8988T (cell line): ENCODE measurements at regions not wholly inside any gene's neighbourhood (a gene's known extent, or its start where the extent isn't known, plus 50 kb on each side); places are given as distances from the start of the nearest gene placed in this dataset.

Experiments
- DNase-seq: peaks from one replicate; pipeline ENCODE4 v3.0.0; 2011

DNA sequence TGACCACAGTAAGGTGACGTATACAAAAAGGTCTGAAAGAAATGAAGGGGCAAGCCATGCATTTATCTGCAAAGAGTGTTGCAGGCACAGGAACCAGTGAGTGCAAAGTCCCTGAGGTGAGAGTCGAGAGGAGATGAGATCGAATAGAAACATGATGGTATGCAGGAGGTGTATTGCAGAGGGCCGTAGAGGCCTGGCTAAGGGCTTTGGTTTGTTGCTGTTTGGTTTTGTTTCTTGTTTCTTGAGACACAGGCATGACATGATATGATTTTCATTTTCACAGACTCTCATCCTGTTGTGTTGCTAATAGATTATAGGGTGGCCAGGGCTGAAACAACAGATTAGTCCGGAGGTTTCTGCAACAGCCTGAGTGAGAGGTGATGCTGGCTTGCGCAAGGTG, 80.4 kb downstream of the HSPH1 start:
- DNase-seq, result no peak

DNA sequence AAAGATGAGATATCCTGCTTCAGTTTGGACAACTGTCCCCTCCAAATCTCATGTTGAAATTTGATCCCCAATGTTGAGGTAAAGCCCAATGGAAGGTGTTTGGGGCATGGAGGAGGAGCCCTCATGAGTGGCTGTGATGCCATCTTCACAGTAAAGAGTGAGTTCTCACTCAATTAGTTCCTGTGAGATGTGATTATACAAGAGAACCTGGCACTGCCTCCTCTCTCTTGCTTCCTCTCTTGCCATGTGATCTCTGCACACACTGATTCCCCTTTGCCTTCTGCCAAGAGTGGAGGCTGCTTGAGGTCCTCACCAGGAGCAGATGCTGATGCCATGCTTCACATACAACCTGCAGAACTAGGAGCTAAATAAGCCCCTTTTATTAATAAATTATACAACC, 86.9 kb downstream of the HSPH1 start:
- DNase-seq, result no peak

DNA sequence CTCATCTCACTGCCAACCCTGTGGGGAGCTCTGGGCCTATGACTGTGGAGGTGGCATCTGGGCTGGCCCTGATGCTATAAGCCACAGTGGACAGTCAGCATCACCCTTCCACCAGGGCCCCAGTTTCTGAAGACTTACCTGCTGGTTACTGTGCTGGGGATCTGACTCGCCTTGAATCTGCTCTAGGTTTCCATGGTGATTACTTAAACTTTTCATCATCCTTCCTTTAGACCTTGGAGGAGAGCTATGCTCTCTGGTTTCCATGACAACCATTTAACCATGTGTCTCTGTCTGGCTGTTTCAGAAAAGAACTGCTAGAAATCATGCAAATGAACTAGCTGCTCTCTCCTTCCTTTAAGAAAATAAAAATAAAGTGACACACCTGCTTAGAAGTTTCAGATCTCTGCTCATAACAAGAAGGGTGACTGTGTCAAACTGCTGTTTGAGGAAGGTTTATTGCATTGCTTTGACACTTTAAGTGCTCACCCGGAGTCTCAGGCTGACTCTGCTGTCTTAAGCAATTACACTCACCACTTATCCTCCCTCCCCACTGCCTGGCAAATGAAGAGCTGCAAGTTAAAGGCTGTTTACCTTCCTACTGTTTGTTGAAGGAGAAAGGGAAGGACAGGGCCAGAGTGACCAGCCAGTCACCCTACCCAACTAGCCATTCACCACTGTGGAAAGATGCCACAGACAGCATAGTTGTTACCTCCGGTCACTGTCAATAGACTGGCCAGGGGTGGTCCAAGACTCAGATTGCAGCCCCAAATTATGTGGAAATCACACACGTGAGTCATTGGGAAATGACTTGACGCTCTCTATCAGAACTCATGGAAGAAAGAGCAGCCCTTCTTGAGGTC, 87.6 kb downstream of the HSPH1 start:
- DNase-seq, result no peak

DNA sequence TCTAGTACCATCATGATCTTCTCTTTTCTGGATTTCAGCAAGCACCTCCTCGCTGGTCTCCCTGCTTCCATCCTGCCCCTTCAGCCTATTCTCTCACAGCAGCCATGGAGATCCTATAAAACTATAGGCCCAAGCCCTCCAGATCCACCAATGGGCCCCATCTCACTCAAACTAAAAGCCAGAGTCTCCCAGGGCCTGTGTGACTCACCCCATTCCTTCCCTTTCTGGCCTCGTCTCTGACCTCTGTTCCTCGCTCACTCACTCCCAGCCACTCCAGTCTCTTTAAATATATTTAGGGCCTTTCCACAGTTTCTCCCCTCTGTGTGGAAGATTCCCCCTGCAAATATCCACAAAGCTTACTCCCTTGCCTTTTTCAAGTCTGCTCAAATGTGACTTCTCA, 89.7 kb downstream of the HSPH1 start:
- no peak for DNase-seq

DNA sequence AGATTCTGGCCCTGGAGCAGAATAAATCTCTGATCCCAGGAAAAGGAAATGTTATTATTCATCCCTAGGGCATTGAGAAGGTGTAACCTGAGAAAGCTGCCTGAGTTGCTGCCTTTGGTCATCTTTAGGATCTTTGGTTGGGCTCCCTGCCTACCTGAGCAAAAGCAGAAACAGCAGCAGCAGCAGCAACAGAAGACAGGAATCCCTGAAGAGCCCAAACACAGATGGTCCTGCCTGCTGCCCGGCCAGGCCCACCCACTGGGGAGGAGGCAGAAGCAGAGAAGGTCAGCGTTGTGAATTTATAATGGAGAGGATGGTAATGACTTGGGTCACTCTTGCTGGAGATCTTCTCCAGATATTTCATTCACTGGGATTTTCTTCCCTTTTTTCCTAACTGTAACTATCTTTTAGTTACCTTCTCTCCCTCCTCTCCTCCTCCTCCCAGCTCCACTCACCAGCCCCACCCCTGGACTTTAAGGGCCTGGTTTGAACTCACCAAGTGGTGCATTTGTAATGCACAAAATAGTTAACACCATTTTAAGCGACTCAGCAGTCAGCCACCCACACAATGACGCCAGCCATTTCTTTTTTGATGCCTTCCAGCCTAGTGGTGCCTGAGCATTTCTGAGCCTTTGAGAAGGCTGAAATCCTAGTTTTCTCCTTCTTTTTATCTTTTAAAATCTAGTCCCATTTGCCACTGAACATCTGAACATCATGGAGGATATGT, 91.7 kb downstream of the HSPH1 start:
- no peak for DNase-seq

DNA sequence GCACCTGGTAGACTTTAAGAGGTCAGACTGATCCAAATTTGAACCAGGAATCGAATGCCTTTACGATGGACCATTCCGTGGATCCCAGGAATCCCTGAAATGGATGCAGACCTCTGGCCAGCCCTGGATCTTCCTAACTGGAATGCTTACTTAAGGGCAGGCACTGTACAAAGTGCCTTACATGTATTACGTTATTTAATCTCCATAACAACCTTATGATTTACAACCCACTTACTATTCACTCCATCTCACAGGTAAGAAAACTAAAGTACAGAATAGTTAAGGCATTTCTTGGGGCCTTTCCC, 93.6 kb downstream of the HSPH1 start:
- DNase-seq, result no peak

DNA sequence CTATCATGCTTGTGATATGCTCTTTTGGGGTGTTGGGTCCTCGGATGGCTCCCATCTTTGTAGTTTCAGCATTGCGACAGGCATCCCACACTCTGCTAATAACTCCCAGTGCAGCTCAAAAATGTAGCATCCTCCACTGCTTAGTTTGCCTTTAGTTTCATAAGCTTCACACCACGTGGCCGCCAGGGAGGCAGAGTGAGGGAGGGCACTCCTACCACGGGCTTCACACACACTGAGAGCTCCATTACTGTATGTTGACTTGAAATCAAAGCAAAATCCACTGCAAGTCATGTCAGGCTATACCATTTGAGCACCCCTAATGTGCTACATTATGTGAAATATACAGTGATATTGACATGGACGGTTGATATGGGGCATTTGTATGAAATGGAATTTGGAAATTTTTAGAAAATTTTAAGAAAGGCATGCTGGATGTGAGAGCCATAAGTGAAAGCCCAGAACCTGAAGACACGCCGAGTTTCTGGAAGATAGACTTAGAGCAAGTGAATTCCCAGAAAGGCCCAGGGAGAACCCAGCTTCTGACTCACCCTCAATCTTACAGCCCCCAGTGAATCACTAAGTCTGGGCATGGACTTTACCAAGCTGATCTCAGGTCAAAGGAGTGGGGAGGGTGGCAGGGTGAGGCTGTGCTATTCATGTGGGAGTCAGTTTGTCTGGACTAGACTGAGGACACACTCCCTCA, 94.1 kb downstream of the HSPH1 start:
- DNase-seq, result no peak

DNA sequence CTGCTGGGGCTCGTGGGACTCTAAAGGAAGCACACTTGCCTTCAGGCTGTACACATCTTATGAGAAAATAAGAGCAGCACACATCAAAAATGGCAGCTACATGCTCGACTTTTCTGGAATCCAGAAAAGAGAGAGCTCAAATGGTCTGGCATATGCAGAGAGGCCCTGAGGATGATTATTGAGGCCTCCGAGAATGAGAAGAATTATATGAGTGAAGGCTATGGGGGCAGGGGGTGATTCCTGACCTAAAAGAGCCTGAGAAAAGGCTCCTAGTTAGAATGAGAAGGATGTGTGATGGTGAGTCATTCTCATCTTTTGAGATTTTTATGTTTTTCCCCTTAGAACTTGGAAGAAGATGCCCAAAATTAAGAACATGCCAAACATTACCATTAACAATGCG, 97.1 kb downstream of the HSPH1 start:
- no peak for DNase-seq

DNA sequence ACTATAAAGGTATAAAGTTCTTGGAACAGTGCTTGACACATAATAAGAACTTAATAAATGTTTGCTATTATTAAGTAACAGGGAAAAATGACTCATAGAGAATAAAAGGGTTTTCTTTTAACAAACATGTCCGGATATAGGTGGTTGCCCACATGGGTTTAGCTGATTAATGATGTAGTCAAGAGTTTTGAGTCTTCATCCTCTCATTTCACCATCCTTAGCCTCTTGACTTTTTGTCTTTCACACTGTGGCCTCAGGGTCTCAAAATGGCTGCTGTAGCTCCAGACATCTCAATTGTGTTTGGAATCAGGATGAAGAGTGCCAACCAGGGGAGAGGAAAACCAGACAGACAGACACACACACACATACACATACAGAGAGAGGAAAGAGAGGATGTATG, 97.9 kb downstream of the HSPH1 start:
- no peak for DNase-seq

DNA sequence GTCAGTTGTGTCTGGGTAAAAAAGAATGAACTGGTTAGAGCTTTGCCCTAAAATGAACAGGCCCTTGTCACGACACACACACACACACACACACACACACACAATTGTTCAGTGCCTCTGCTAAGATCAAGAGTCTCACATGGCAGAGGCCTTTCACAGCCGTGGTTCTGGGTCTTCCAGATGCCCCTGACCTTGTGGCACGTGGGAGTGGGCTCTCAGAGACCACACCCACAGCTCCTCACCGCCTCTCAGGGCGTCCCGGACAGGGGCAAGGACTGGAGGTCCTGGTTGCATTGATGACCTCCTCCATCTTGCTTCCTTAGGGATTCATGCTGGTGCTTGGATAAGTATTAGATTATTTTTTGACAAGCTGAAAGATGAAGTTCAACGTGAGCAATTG, 101.0 kb downstream of the HSPH1 start:
- no peak for DNase-seq

DNA sequence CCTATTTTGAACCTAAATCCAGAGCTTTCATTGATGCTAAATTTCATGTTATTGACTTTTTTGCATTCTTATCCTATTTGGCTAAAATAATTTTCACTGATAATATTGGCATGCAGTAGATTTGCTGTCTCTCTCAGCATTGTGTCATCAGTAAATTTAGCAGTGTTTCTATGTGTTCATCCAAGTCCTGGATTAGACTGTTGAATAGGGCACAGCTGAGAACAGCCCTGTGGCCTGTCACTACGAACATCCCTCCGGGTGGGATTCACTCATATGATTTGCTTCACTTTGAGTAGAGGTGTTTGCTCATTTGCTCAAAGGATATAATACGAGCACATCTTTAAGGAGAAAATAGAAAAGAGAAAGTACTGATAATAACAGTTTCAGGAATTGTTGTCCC, 101.5 kb downstream of the HSPH1 start:
- DNase-seq, result no peak

DNA sequence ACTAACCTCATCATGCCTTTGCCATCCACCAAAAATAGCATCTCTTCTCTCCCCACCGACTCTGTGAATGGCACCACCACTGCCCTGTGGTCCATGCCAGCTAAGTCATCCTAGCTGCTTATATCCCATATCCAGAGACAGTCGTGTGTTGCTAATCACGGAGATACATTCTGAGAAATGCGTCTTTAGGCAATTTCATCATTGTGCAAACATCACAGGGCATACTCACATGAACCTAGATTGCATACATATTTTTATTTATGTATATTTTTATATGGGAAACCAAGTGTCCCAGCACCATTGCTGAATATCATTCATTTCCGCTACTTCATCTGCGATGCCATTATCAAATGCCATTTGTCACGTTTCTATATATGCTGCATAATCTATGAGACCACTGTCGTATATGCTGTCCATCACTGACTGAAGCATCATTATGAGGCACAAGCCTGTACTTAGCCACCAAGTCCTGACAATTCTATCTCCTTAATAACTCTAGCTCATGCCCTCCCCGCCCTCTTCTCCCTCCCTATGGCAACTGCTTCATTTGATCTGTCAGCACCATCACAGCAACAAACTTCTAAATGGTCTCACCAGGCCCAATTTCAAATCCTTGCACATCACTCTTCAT, 104.2 kb downstream of the HSPH1 start:
- DNase-seq, result no peak

DNA sequence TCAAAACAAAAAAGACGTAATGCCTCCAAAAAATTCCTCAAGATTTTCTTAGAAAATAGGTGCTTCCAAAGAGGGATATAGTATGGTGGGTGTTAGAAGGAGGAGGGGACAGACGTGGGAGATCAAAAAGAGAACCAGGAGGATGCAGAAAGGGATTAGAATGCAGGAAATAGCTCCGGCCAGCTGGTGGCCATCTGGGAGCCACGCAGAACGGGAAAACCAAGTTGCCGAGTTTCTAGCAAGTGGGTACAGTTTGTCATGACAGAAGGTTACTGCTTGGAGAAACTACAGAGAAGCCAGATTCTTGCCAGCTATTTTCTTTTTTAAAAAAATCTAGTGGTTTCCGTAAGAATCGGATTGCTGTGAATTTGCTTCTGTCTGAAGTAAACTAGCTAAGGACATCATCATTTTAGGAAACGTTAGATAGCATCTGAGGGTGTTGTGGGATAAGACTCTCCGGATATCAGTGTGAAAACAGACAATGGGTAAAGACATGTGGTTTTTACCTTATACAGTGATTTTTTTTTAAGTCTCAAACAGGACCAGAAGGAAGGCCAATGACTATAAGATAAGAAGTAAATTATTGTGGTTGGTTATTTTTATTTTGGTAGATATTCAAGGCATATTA, 104.9 kb downstream of the HSPH1 start:
- DNase-seq, result no peak

DNA sequence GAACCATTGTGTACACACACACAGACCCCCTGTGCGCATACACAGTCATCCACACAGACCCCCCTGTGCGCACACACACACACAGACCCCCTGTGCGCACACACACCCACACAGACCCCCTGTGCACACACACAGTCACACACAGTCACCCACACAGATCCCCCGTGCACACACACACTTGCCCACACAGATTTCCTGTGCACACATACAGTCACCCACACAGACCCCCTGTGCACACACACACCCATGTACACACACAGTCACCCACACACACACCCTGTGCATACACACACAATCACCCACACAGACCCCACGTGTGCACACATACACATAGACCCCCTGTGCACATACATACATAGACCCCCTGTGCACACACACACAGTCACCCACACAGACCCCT, 106.1 kb downstream of the HSPH1 start:
- DNase-seq, result no peak

DNA sequence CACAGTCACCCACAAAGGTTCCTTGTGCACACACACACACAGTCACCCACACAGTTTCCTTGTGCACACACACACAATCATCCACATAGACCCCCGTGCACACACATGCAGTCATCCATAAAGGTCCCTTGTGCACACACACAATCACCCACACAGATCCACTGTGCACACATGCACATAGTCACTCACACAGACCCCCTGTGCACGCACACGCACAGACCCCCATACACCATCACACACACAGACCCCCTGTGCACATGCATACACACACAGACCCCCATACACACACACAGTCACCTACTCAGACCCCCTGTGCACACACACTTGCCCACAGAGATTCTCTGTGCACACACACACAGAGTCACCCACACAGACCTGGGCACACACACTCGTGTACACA, 107.1 kb downstream of the HSPH1 start:
- DNase-seq, result no peak

DNA sequence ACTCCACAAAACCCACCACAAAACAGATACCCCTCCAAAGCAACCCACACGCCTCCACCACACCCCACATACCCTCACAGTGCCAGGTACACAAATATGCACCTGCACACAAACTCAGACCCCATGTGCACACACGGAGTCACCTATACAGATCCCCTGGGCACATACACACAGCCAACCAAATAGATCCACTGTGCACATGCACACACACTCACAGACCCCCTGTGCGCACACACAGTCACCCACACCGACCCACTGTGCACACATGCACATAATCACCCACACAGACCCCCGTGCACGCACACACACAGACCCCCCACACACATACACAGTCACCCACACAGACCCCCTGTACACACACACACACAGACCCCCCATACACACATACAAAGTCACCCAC, 107.8 kb downstream of the HSPH1 start:
- no peak for DNase-seq

DNA sequence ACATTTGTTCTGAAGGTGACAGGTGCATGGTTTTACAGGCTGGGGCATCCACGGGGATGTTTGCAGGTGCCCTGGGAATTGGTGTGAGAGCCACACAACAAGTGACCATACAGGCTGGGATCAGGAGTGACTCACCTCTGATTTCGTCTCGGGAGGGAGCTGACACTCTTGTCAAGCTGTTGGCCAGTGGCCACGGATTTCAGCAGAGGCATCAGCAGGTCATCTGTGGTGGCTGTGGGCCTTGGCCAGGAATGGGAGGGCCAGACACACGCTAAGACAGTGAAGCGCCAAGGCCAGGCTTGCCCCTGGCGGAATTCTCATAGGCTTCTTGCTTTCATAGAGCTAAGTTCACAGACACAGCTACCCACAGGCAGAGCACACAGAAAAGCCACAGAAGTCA, 108.6 kb downstream of the HSPH1 start:
- DNase-seq, result no peak

DNA sequence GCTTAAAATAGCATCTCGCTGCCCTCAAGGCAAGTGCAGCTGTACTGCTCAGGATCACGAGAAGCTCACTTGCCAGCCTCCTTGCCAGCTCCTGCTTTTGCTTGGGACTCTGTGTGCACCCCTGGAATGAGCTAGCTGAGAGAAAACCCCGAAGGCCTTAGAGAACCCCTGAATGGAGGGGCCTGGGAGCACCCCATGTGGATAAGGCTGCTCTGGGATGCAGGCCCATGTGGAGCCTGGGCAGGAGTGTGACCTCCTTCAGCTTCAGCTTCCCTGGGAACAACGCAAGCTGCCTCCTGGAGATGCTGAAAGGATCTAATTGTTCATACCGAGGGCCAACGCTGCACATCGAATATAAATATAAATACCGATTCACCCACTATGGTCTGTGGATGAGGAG, 109.2 kb downstream of the HSPH1 start:
- DNase-seq, result no peak

DNA sequence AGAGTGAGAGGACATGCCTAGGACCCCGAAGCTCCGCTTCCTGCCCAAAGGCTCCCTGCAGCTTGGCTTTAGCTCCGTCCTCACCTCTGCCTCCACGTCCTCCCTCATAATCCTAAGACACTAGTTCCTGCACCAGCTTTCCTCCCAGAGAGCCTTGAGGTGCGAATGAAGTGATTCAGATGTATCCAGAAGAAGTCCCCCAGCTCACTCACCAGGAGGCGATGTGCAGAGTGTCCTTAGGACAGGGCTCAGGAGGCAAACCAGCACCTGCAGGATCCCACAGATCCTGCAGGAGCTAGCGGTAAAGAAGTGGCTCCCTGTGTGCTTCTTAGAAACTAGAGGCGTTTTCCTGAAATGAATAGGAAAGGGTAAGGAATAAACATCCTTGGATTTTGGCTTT, 109.7 kb downstream of the HSPH1 start:
- DNase-seq, result no peak

DNA sequence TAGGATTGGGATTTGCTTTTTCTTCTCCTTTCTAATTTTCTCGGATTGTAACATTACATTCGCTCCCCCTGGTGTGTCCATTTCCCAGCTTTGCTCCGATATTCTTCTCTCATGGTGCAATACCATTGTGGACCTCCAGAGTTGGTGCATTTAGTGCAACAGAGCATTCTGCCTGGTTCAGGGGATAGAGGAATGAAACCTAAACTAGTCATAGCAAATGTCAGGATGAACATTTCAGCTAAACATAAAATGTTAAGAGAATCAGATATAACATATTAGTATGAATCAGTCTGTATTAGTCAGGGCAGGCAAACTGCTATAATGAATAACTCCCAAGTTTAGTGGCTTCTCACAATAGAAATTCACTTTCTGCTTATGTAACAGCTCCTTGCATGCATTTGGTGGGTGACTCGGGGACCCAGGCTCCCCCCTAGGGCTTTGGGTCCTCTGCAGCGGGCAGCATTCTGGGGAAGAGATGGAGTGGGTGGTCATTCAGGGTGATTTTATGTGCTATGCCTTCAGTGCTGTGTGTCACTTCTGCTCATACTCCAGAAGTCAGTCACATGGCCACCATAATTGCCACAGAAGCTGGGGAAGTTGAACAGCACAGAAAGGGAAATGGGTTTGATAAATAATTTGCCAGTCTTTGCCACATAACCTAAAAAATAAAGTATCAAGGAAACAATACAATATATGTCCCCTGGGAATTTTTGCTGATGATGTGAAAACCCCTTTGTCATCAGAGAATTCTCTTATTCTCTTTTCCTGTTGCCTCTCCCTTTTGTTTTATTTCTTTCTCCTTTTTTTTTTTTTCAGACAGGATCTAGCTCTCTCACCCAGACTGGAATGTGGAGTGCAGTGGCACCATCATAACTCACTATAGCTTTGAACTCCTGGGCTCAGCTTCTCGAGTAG, 111.0 kb downstream of the HSPH1 start:
- DNase-seq, result no peak

DNA sequence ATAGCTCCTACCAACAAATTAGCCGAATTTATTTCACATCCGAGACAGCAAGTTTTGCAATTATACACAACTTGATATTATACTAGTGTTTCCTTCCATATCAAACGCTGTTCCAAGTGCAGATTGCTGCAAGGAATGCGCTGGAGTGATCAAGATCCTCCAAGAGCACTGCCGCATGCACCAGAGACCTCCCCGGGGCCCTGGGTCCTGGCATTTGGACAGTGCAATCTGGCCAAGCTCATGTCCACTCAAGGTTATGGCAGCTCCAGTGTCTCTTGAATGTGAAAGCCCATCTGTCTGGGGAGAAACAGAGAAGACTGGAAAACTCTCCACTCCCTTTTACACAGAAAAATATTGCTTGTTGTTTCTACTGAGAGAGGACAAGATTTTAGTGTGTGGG, 111.9 kb downstream of the HSPH1 start:
- DNase-seq, result no peak

DNA sequence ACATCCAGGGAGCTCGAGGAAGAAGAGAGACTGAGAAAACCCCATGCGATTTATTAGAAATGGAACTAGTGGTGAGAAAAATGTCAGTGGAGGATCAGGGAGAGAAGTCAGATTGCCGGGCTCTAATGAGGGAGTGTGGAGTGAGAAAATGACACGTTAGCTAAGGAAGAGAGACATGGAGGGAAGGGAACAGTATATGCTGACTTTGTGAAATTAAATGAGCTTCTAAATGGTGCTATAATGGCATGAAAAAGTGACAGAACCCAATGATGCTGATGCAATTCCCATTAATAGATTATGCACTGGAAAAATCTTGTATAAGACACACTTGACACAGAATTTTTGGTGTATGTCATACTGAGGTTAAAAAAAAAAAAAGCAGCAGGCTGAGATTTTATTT, 112.6 kb downstream of the HSPH1 start:
- no peak for DNase-seq
